Loucy (cell line): ENCODE measurements at regions not wholly inside any gene's neighbourhood (a gene's known extent, or its start where the extent isn't known, plus 50 kb on each side); places are given as distances from the start of the nearest gene placed in this dataset.

Experiments used
- H2AFZ ChIP-seq: fragments of 200-600 bp; sonication (generic); 2 replicates; pipeline ENCODE4 v1.6.0; 2016; ENCODE audit warnings: antibody characterized with exemption, mild to moderate bottlenecking, low read length, moderate library complexity
- H3F3A ChIP-seq: fragments of 200-600 bp; 2 replicates; pipeline ENCODE4 v1.6.0; 2016; ENCODE audit warnings: antibody characterized with exemption, low read depth, mild to moderate bottlenecking
- H3K27me3 ChIP-seq: fragments of 200-600 bp; sonication (generic); 2 replicates; pipeline ENCODE4 v1.6.1; 2014; ENCODE audit warnings: low read length, mild to moderate bottlenecking; ENCODE audit not compliant: insufficient read depth, poor library complexity, severe bottlenecking
- H3K36me3 ChIP-seq: fragments of 200-600 bp; sonication (generic); 2 replicates; pipeline ENCODE4 v1.6.1; 2016; ENCODE audit warnings: low read length; ENCODE audit not compliant: insufficient read depth
- H3K4me1 ChIP-seq: fragments of 200-600 bp; sonication (generic); 2 replicates; pipeline ENCODE4 v1.5.1; 2014; ENCODE audit warnings: low read length, mild to moderate bottlenecking; ENCODE audit not compliant: insufficient read depth, poor library complexity, severe bottlenecking
- H3K4me2 ChIP-seq: fragments of 200-600 bp; sonication (generic); 2 replicates; pipeline ENCODE4 v1.6.0; 2014; ENCODE audit warnings: antibody characterized with exemption, low read length, low read depth, mild to moderate bottlenecking; ENCODE audit not compliant: poor library complexity, severe bottlenecking
- H3K4me3 ChIP-seq: fragments of 200-600 bp; sonication (generic); 2 replicates; pipeline ENCODE4 v1.5.1; 2014; ENCODE audit warnings: low read length, mild to moderate bottlenecking, mixed read lengths; ENCODE audit not compliant: poor library complexity, severe bottlenecking
- H3K79me2 ChIP-seq: fragments of 200-600 bp; sonication (generic); 2 replicates; pipeline ENCODE4 v1.6.1; 2014; ENCODE audit warnings: low read length; ENCODE audit not compliant: insufficient read depth
- H3K9ac ChIP-seq: fragments of 200-600 bp; sonication (generic); 2 replicates; pipeline ENCODE4 v1.6.0; 2014; ENCODE audit warnings: mild to moderate bottlenecking, low read depth, low read length, moderate library complexity; ENCODE audit not compliant: poor library complexity, severe bottlenecking
- H3K9me2 ChIP-seq: fragments of 200-600 bp; sonication (generic); replicated peaks from 2 replicates; pipeline ENCODE4 v1.6.1; 2016; ENCODE audit warnings: low read depth, low read length, mixed read lengths
- H3K9me3 ChIP-seq: fragments of 200-600 bp; sonication (generic); 2 replicates; pipeline ENCODE4 v1.6.1; 2014; ENCODE audit warnings: mild to moderate bottlenecking, antibody characterized with exemption, low read length, low read depth; ENCODE audit not compliant: insufficient read depth
- H4K20me1 ChIP-seq: fragments of 200-600 bp; sonication (generic); 2 replicates; pipeline ENCODE4 v1.6.0; 2014; ENCODE audit warnings: antibody characterized with exemption, low read length, mild to moderate bottlenecking; ENCODE audit not compliant: insufficient read depth, poor library complexity, severe bottlenecking
- CTCF ChIP-seq: fragments of 200-600 bp; sonication (generic); conservative IDR thresholded peaks from 2 replicates; pipeline ENCODE4 v1.5.1; 2014; ENCODE audit warnings: mild to moderate bottlenecking, antibody characterized with exemption, low read length
- EZH2phosphoT487 ChIP-seq: fragments of 200-600 bp; IDR thresholded peaks from 2 replicates; pipeline ENCODE4 v1.6.1; 2018; ENCODE audit warnings: antibody characterized with exemption, mild to moderate bottlenecking, moderate library complexity, borderline replicate concordance

GRCh38 chr5:30933599-30933998, 259.9 kb upstream of the CDH6 start:
- H4K20me1 ChIP-seq, result no peaks in the 10 kb centered on the region
- no peak overlapping the region for H3K4me3 ChIP-seq
- H3K36me3 ChIP-seq, result no peaks in the 10 kb centered on the region
- H3K9me2 ChIP-seq, result no peaks in the 10 kb centered on the region
- TF ChIP-seq EZH2phosphoT487 (no peak), CTCF (no peak)
- H3K27me3 ChIP-seq, result no peaks in the 10 kb centered on the region
- no peaks in the 10 kb centered on the region for H3F3A ChIP-seq
- no peak overlapping the region for H2AFZ ChIP-seq
- no peaks in the 10 kb centered on the region for H3K9me3 ChIP-seq
- no peaks in the 10 kb centered on the region for H3K4me1 ChIP-seq
- H3K4me2 ChIP-seq, result no peak overlapping the region
- no peaks in the 10 kb centered on the region for H3K79me2 ChIP-seq
- H3K9ac ChIP-seq, result no peak overlapping the region

GRCh38 chr5:30932273-30933017, 261.0 kb upstream of the CDH6 start:
- Histone ChIP-seq H2AFZ (no peak overlapping the region), H3K4me2 (no peak overlapping the region), H3K9me3 (no peaks in the 10 kb centered on the region), H3F3A (no peaks in the 10 kb centered on the region), H3K4me3 (no peak overlapping the region), H3K36me3 (no peaks in the 10 kb centered on the region), H4K20me1 (no peaks in the 10 kb centered on the region), H3K79me2 (no peaks in the 10 kb centered on the region), H3K4me1 (no peaks in the 10 kb centered on the region), H3K27me3 (no peaks in the 10 kb centered on the region), H3K9me2 (no peaks in the 10 kb centered on the region), H3K9ac (no peak overlapping the region)
- TF ChIP-seq EZH2phosphoT487, result no peak
- no peak for TF ChIP-seq CTCF

- H2AFZ ChIP-seq, result no peak overlapping the region
- H3K4me2 ChIP-seq, result no peak overlapping the region
- H3F3A ChIP-seq, result no peaks in the 10 kb centered on the region
- no peaks in the 10 kb centered on the region for H3K9me2 ChIP-seq
- H3K4me3 ChIP-seq, result no peak overlapping the region
- H3K9me3 ChIP-seq, result no peaks in the 10 kb centered on the region
- H4K20me1 ChIP-seq, result no peaks in the 10 kb centered on the region
- TF ChIP-seq CTCF (no peak), EZH2phosphoT487 (no peak)
- H3K27me3 ChIP-seq, result no peaks in the 10 kb centered on the region
- no peaks in the 10 kb centered on the region for H3K79me2 ChIP-seq
- no peak overlapping the region for H3K9ac ChIP-seq
- H3K4me1 ChIP-seq, result no peaks in the 10 kb centered on the region
- H3K36me3 ChIP-seq, result no peaks in the 10 kb centered on the region
Measured at GRCh38 chr5:30930736-30931135, 262.8 kb upstream of the CDH6 start.
